Stomach smooth muscle (tissue), 2 donors: ENCODE measurements at regions not wholly inside any gene's neighbourhood (a gene's known extent, or its start where the extent isn't known, plus 50 kb on each side); places are given as distances from the start of the nearest gene placed in this dataset.

Experiments used
- H3K27ac ChIP-seq: one replicate; pipeline ENCODE4 v1.7.0; 2013; ENCODE audit warnings: mild to moderate bottlenecking, low read length, inconsistent platforms
- H3K27me3 ChIP-seq, 2 donors: one replicate each; pipeline ENCODE4 v1.7.0; 2013; ENCODE audit warnings: low read length in 2 of 2; ENCODE audit not compliant: insufficient read depth in 2 of 2, control insufficient read depth in 1 of 2
- H3K36me3 ChIP-seq, 2 donors: one replicate each; pipeline ENCODE4 v1.7.0; 2013; ENCODE audit warnings: low read length in 2 of 2; ENCODE audit not compliant: control insufficient read depth in 2 of 2, insufficient read depth in 2 of 2
- H3K4me1 ChIP-seq: one replicate; pipeline ENCODE4 v1.7.0; 2013; ENCODE audit warnings: low read length; ENCODE audit not compliant: control insufficient read depth, insufficient read depth
- H3K4me3 ChIP-seq, 2 donors: one replicate each; pipeline ENCODE4 v1.7.0; 2013; ENCODE audit warnings: low read length in 2 of 2
- H3K9ac ChIP-seq, 2 donors: one replicate each; pipeline ENCODE4 v1.7.0; 2013; ENCODE audit warnings: low read length in 2 of 2, mild to moderate bottlenecking in 1 of 2
- H3K9me3 ChIP-seq, 2 donors: one replicate each; pipeline ENCODE4 v1.7.0; 2013; ENCODE audit warnings: low read length in 2 of 2; ENCODE audit not compliant: control insufficient read depth in 2 of 2
- donor health status: healthy.
- donor health status: Pancreatic carcinoma.

DNA sequence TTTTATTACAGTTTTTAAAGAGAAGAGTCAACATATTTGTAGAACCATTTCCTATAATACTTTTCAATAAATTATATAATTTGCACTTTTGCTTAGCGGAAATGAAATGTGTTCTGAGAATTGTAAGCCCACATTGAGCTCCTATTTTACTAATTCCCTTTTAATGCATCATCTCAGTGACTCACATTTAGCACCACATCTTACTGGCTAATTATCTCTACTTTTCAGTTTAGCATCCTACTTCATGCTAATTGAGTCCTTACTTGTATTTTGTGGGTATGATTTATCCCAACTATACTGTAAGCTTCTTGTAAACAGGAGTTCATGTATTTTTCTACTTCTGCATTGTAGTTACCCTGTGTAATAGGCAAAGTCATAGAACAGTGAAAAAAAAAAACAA lies 67.5 kb downstream of the TMX1 start:
- Histone ChIP-seq H3K9ac (no peak overlapping the region), H3K4me3 (no peak overlapping the region), H3K27me3 (no peaks in the 10 kb centered on the region), H3K27ac (no peak overlapping the region), H3K36me3 (no peaks in the 10 kb centered on the region), H3K9me3 (no peaks in the 10 kb centered on the region), H3K4me1 (peaks cover 12% of the 10 kb centered on the region)

DNA sequence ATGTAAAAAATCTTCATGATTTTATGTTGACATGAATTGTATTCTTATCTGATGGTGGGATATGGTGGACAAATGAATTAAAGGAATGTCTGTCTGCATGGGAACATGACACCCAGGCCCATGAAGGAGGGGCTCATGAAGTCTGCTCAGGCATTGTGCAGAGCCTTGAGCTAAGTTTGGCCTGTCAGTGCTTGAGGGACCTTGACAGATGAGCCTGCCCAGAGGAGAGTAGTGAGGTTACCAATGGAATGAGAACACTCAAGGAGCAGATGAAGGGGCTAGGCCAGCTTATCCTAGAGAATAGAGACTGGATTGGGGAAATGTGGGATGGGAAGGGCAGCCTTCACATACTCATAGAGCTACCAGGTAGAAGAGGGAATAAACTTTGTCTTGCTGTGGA lies 68.8 kb downstream of the TMX1 start:
- Histone ChIP-seq H3K4me3 (no peak overlapping the region), H3K36me3 (no peaks in the 10 kb centered on the region), H3K9me3 (no peaks in the 10 kb centered on the region), H3K27ac (no peak overlapping the region), H3K4me1 (peaks cover 12% of the 10 kb centered on the region), H3K27me3 (no peaks in the 10 kb centered on the region), H3K9ac (no peak overlapping the region)

DNA sequence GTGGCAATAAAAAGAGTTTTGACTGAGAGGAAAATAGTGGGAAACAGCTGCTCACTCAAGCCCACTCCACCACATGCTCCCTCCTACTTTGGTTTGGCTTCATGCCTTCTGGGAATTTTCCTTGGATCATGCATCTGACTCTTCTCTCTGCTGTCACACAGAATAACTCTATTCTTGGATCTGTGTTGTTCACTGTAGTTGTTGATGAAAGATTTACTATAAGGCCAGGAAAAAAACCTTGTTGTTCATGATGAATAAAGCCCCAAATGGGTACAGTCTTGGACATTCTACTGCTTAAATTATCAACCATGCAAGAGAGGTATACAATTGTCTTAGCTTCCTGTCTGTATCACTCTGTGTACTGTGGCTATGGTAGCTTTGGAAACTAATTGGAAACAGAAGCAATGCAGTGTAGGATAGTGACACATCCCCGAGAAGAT lies 70.5 kb downstream of the TMX1 start:
- Histone ChIP-seq H3K27ac (peak overlapping the region; percentile 32), H3K4me1 (peaks cover 8% of the 10 kb centered on the region), H3K9me3 (no peaks in the 10 kb centered on the region), H3K9ac (no peak overlapping the region), H3K4me3 (peak overlapping the region in 1 of 2 donors; percentile 28), H3K36me3 (no peaks in the 10 kb centered on the region), H3K27me3 (no peaks in the 10 kb centered on the region)

DNA sequence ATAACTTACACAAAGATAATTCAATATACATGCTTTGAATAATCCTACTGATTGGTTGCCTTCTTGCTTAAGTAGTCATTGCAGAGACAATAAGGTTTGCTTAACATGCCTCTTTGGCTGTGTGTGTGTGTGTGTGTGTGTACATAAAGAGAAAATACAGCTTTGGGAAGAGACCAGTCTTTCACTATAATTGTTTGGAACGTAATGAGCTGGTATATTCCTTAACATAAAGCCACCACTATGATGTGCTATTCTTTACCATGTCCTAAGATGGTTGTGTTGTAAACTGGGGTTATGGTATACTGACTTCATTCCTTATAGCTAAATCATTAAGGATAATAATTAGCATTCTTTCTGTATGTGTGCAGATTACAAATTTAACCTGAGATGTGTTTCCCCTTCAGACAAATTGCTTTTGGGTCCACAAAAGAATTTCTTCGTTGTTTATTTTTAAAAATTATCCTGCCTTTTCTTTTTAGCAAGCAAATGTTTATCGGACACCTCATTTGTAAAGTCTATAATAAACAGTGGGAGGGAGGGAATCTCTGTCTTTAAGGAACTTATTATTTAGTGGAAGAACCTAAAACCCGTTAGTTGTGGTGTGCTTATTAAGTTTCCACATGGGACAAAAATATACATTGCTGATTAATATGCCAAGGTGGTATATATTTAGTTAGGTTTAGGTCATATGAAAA lies 74.4 kb downstream of the TMX1 start:
- H3K9ac ChIP-seq: no peak overlapping the region
- peaks cover 12% of the 10 kb centered on the region for H3K4me1 ChIP-seq
- H3K9me3 ChIP-seq: no peaks in the 10 kb centered on the region
- no peaks in the 10 kb centered on the region for H3K36me3 ChIP-seq
- H3K4me3 ChIP-seq: no peak overlapping the region
- no peaks in the 10 kb centered on the region for H3K27me3 ChIP-seq
- H3K27ac ChIP-seq: no peak overlapping the region

DNA sequence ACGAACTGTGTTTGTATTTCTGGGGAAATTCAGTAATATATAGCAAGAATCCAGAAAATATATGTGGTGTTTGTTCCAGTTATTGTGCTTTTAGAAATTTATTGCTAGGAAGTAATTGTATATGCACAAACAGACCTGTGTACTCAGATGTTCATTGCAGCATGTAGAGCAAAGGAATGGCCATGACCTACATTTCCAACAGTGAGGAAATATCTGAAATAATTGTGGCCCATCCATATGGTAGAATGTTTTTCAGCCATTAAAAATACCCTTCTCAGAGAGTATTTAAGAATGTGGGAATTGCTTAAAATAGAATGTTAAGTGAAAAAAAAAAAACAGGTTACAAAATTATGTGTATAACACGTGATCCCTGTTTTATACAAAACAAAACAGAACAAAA lies 77.3 kb downstream of the TMX1 start:
- no peaks in the 10 kb centered on the region for H3K9me3 ChIP-seq
- peaks cover 4% of the 10 kb centered on the region for H3K4me1 ChIP-seq
- no peak overlapping the region for H3K27ac ChIP-seq
- H3K36me3 ChIP-seq: no peaks in the 10 kb centered on the region
- H3K4me3 ChIP-seq: no peak overlapping the region
- H3K9ac ChIP-seq: no peak overlapping the region
- no peaks in the 10 kb centered on the region for H3K27me3 ChIP-seq

DNA sequence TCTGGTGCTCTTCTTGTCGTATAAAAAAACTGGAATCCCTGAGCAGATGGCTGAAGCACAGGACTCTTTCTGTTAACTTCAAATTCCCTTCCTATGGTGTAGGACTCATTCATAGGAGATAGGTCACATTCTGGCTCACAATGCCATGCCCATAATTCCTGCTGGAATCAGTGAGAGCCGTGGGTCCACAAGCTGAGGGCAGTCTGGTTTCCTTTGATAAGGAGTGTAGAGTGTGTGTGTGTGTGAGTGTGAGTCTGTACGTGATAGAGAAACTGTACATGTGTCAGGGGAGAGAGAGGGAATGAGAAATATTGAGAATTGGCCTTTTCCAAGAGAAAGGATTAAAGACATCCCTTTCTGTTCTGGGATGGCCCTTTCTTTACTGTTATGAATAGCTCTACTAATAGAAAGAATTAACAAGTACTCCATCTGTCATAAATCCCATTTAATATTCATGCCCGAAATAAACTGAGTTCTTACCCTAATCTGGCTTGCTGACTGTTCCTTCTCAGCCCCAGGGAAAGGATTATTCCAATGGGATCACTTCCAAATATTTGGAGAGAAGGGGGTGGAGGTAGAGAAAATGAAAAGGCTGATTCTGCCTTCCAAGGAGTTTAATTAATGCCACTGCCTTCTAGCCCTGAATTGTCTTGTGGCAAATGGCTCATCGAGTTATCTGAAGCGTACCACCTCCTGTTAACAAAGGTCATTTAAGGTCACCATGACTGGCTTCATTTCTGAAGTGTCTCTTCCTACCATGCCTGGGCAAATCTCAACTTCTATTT lies 79.0 kb downstream of the TMX1 start:
- peaks cover 4% of the 10 kb centered on the region for H3K4me1 ChIP-seq
- H3K27me3 ChIP-seq: no peaks in the 10 kb centered on the region
- H3K36me3 ChIP-seq: no peaks in the 10 kb centered on the region
- H3K27ac ChIP-seq: peak overlapping the region; percentile 32
- peak overlapping the region in 1 of 2 donors; percentile 2 for H3K4me3 ChIP-seq
- H3K9ac ChIP-seq: no peak overlapping the region
- no peaks in the 10 kb centered on the region for H3K9me3 ChIP-seq

DNA sequence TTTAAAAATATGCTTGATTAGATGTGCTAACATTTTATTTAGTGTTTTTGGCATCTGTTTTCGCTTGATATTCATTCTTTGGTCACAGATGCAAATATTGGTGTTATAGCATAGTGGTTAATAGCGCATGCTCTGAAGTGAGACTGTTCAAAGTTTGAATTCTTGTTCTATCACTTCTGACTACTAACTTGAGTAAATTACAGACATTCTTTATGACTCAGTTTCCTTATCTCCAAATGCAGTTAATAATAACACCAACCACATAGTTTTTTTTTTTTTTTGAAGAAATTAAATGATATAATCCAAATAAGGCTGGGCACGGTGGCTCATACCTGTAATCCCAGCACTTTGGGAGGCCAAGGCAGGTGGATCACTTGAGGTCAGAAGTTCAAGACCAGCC lies 81.0 kb downstream of the TMX1 start:
- H3K27ac ChIP-seq: no peak overlapping the region
- H3K27me3 ChIP-seq: no peaks in the 10 kb centered on the region
- H3K9ac ChIP-seq: no peak overlapping the region
- no peak overlapping the region for H3K4me3 ChIP-seq
- no peaks in the 10 kb centered on the region for H3K36me3 ChIP-seq
- H3K9me3 ChIP-seq: no peaks in the 10 kb centered on the region
- peaks cover 4% of the 10 kb centered on the region for H3K4me1 ChIP-seq

DNA sequence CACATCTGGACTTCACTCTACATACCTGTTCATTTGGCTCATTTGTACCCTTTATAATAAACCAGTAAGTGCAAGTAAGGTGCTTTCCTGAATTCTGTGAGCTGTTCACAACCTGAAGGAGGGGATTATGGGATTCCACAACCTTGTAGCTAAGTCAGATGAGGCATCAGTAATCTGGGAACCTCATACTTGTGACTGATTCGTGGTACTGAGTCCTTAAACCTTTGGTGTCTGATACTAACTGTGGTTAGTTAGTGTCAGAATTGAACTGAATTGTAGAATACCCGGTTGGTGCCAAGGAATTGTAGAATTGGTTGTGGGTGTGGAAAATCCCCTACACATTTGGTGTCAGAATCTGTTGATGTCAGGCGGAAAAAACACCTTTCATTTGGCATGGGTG lies 83.4 kb downstream of the TMX1 start:
- Histone ChIP-seq H3K9me3 (no peaks in the 10 kb centered on the region), H3K27me3 (no peaks in the 10 kb centered on the region), H3K9ac (no peak overlapping the region), H3K36me3 (no peaks in the 10 kb centered on the region), H3K27ac (no peak overlapping the region), H3K4me3 (no peak overlapping the region), H3K4me1 (peaks cover 21% of the 10 kb centered on the region)

DNA sequence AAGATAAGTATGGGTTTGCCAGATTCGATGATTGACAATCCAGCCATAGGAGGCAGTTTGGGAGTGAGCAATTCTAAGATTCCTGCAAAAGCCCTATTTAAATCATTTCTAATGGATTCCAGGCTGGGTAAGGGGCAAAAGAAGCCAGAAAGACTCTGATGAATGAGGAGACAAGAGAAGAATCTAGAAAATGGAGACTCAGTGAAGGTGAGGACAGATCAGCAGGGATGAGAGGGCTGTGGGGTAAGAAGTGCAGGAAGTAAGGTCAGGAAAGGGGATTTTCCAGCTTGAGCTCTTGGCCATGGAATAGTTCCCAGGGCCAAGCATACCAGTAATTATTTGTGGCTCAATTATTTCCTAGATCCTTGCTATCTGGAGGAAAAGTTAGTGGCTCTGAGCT lies 87.3 kb downstream of the TMX1 start:
- Histone ChIP-seq H3K27ac (peak overlapping the region; percentile 37), H3K36me3 (no peaks in the 10 kb centered on the region), H3K4me1 (peaks cover 30% of the 10 kb centered on the region), H3K9ac (no peak overlapping the region), H3K9me3 (no peaks in the 10 kb centered on the region), H3K4me3 (peak overlapping the region in 1 of 2 donors; percentile 16), H3K27me3 (no peaks in the 10 kb centered on the region)

DNA sequence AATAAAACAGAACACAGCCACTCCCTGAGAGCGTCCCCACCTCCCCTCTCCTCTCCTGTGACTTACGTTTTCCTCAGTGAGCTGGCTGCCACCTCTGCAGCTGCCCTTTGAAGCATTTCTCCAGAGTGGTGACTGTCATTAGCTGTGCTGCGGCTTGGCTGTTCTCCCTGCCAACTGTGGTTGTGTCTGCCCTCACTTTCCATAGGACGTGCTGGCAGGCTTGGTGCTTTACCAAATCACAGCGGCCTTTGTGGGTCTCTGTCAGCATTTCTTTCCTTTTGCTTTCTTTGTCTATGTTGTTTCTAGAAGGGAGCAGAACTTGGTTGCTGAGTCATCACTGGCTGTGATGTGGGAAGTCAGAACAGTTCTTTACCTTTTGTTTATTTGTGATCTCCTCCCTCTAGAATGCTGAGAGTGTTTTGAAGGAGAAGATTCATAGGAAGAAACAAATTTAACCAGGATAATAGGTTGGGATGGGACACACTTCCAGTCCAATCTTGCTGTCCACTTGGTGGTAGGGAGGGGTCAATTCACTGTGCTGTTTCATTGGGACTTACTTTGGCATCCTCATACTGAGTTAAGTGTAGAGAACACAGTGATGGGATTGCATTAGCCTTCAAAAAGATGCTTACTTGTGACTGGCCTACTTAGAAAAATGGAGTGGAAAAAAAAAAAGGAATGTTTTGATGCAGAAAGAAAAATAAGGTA lies 88.2 kb downstream of the TMX1 start:
- no peaks in the 10 kb centered on the region for H3K9me3 ChIP-seq
- peak overlapping the region in 1 of 2 donors; percentile 59 for H3K4me3 ChIP-seq
- no peaks in the 10 kb centered on the region for H3K27me3 ChIP-seq
- H3K36me3 ChIP-seq: no peaks in the 10 kb centered on the region
- peaks cover 35% of the 10 kb centered on the region for H3K4me1 ChIP-seq
- H3K27ac ChIP-seq: peak overlapping the region; percentile 37
- peak overlapping the region in 1 of 2 donors; percentile 52 for H3K9ac ChIP-seq
